Astrocyte of the cerebellum (primary cell): ENCODE measurements at regions not wholly inside any gene's neighbourhood (a gene's known extent, or its start where the extent isn't known, plus 50 kb on each side); places are given as distances from the start of the nearest gene placed in this dataset.

Source experiments
- DNase-seq: peaks from one replicate; pipeline ENCODE4 v3.0.0-alpha.2; 2011; ENCODE audit warnings: low read depth
- H3K4me3 ChIP-seq: 2 replicates; pipeline ENCODE4 v1.5.1; 2011; ENCODE audit warnings: mild to moderate bottlenecking, low read depth, low read length, moderate library complexity
- CTCF ChIP-seq: IDR thresholded peaks from 2 replicates; pipeline ENCODE4 v1.5.1; 2012; ENCODE audit warnings: low read length, low read depth, moderate library complexity, mild to moderate bottlenecking; ENCODE audit errors: missing control alignments
- in situ Hi-C: cut with HindIII; loops from 2 replicates; pipeline ENCODE4 v1.10.0; 2017; ENCODE audit warnings: low sequenced_read_pairs

DNA sequence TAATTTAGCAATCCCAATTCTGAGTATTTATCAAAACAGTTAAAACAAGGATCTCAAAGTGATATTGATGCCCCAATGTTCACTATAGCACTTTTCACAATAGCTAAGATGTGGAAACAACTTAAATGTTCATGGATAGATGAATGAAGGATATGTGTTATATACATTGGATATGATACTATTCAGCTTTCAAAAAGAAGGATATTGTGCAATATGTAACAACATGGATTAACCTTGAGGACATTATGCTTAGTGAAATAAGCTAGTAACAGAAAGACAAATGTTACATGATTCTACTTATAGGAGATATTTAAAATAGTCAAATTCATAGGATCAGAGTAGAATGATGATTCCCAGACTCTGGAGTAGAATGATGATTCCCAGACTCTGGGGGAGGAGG is 78.0 kb downstream of the INSIG2 start:
- no peak overlapping the region for H3K4me3 ChIP-seq
- in situ Hi-C loops, result no loop called here
- no peak for DNase-seq
- no peak for TF ChIP-seq CTCF

- in situ Hi-C loops, result no loop called here
- no peak for DNase-seq
- TF ChIP-seq CTCF, result no peak
- no peak overlapping the region for H3K4me3 ChIP-seq
These were observed 77.3 kb downstream of the INSIG2 start for GRCh38 chr2:118165595-118165994.
